WI38 (cell line): ENCODE measurements at regions not wholly inside any gene's neighbourhood (a gene's known extent, or its start where the extent isn't known, plus 50 kb on each side); places are given as distances from the start of the nearest gene placed in this dataset.

Experiments
- H3K4me3 ChIP-seq: 2 replicates; pipeline ENCODE4 v1.5.1; 2011; ENCODE audit warnings: low read depth, mild to moderate bottlenecking, control low read depth, low read length
- CTCF ChIP-seq: IDR thresholded peaks from 2 replicates; pipeline ENCODE4 v1.5.1; 2012; ENCODE audit warnings: low read depth, mild to moderate bottlenecking, control low read depth, low read length

- TF ChIP-seq CTCF, result no peak
- H3K4me3 ChIP-seq, result no peak overlapping the region
These were observed 399.0 kb downstream of the HGF start for GRCh38 chr7:81370822-81371221.

GRCh38 chr7:81367326-81367931 is 402.4 kb downstream of the HGF start:
- H3K4me3 ChIP-seq, result no peak overlapping the region
- TF ChIP-seq CTCF, result no peak

- H3K4me3 ChIP-seq, result no peak overlapping the region
- no peak for TF ChIP-seq CTCF
These were observed 403.3 kb downstream of the HGF start for GRCh38 chr7:81366546-81366945.

GRCh38 chr7:81361769-81362312 is 408.0 kb downstream of the HGF start:
- no peak overlapping the region for H3K4me3 ChIP-seq
- no peak for TF ChIP-seq CTCF

GRCh38 chr7:81355911-81356310 is 413.9 kb downstream of the HGF start:
- H3K4me3 ChIP-seq, result no peak overlapping the region
- TF ChIP-seq CTCF, result no peak

- no peak for TF ChIP-seq CTCF
- H3K4me3 ChIP-seq, result no peak overlapping the region
These were observed 420.8 kb downstream of the HGF start for GRCh38 chr7:81349044-81349443.

GRCh38 chr7:81339946-81340345 is 421.1 kb upstream of the SEMA3C start:
- H3K4me3 ChIP-seq, result no peak overlapping the region
- no peak for TF ChIP-seq CTCF
